Mesendoderm (in vitro differentiated cells): ENCODE measurements at regions not wholly inside any gene's neighbourhood (a gene's known extent, or its start where the extent isn't known, plus 50 kb on each side); places are given as distances from the start of the nearest gene placed in this dataset.

Experiments
- DNase-seq: peaks from one replicate; pipeline ENCODE4 v3.0.0; 2013
- H2AK5ac ChIP-seq: 2 replicates; pipeline ENCODE4 v1.6.1; 2013; ENCODE audit warnings: low read length, inconsistent platforms
- H2BK120ac ChIP-seq: 2 replicates; pipeline ENCODE4 v1.6.1; 2013; ENCODE audit warnings: low read depth, mild to moderate bottlenecking, low read length, moderate library complexity, mixed read lengths
- H2BK15ac ChIP-seq: replicated peaks from 2 replicates; pipeline ENCODE4 v1.6.1; 2013; ENCODE audit warnings: low read depth, mild to moderate bottlenecking, moderate library complexity
- H2BK5ac ChIP-seq: 2 replicates; pipeline ENCODE4 v1.6.1; 2013; ENCODE audit warnings: low read length, inconsistent platforms
- H3K18ac ChIP-seq: 2 replicates; pipeline ENCODE4 v1.6.1; 2013; ENCODE audit warnings: mild to moderate bottlenecking, low read length, mixed read lengths
- H3K23ac ChIP-seq: one replicate; pipeline ENCODE4 v1.6.1; 2013; ENCODE audit warnings: low read length
- H3K27ac ChIP-seq: 2 replicates; pipeline ENCODE4 v1.5.1; 2013; ENCODE audit warnings: low read depth, mild to moderate bottlenecking, inconsistent platforms, low read length, moderate library complexity
- H3K27me3 ChIP-seq: 2 replicates; pipeline ENCODE4 v1.6.1; 2013; ENCODE audit warnings: low read length, control low read depth, mild to moderate bottlenecking, inconsistent platforms; ENCODE audit not compliant: insufficient read depth, poor library complexity
- H3K36me3 ChIP-seq: 2 replicates; pipeline ENCODE4 v1.6.1; 2013; ENCODE audit warnings: low read length, inconsistent platforms; ENCODE audit not compliant: control insufficient read depth, insufficient read depth
- H3K4ac ChIP-seq: one replicate; pipeline ENCODE4 v1.6.1; 2013; ENCODE audit warnings: low read depth, mild to moderate bottlenecking, low read length, moderate library complexity
- H3K4me1 ChIP-seq: 2 replicates; pipeline ENCODE4 v1.6.1; 2013; ENCODE audit warnings: low read depth, low read length, inconsistent platforms; ENCODE audit not compliant: control insufficient read depth
- H3K4me2 ChIP-seq: 2 replicates; pipeline ENCODE4 v1.6.1; 2013; ENCODE audit warnings: low read length
- H3K4me3 ChIP-seq: 2 replicates; pipeline ENCODE4 v1.5.1; 2013; ENCODE audit warnings: mild to moderate bottlenecking, low read length
- H3K56ac ChIP-seq: one replicate; pipeline ENCODE4 v1.6.1; 2013; ENCODE audit warnings: low read length
- H3K79me1 ChIP-seq: 2 replicates; pipeline ENCODE4 v1.6.1; 2013; ENCODE audit warnings: low read length, inconsistent platforms
- H3K79me2 ChIP-seq: 2 replicates; pipeline ENCODE4 v1.6.1; 2013; ENCODE audit warnings: mild to moderate bottlenecking, low read length; ENCODE audit not compliant: control insufficient read depth, insufficient read depth
- H3K9ac ChIP-seq: 2 replicates; pipeline ENCODE4 v1.6.1; 2013; ENCODE audit warnings: low read length, inconsistent platforms
- H4K5ac ChIP-seq: one replicate; pipeline ENCODE4 v1.6.1; 2013; ENCODE audit warnings: low read length
- H4K8ac ChIP-seq: one replicate; pipeline ENCODE4 v1.6.1; 2013; ENCODE audit warnings: low read depth, mild to moderate bottlenecking, control low read depth, low read length, moderate library complexity
- WGBS: extraction: QIAGEN DNeasy Blood & Tissue Kit; methylation state at CpG from one replicate; pipeline ENCODE4 v1.1.7; 2013; ENCODE audit warnings: low lambda C conversion rate, missing lambda C conversion rate; ENCODE audit not compliant: insufficient coverage; ENCODE audit errors: extremely low coverage; 5-methylcytosine and 5-hydroxymethylcytosine counted together

- Histone ChIP-seq H3K4ac (no peak overlapping the region), H2BK120ac (no peak overlapping the region), H3K79me1 (no peaks in the 10 kb centered on the region), H3K79me2 (no peaks in the 10 kb centered on the region), H3K23ac (no peak overlapping the region), H3K27me3 (no peaks in the 10 kb centered on the region), H3K4me3 (no peak overlapping the region), H4K8ac (no peak overlapping the region), H3K4me2 (no peak overlapping the region), H3K9ac (no peak overlapping the region), H3K18ac (no peak overlapping the region), H3K4me1 (no peaks in the 10 kb centered on the region), H2AK5ac (no peak overlapping the region), H3K56ac (no peak overlapping the region), H3K36me3 (no peaks in the 10 kb centered on the region), H4K5ac (no peak overlapping the region), H2BK15ac (no peak overlapping the region), H3K27ac (no peak overlapping the region), H2BK5ac (no peak overlapping the region)
- WGBS = no CpG with 5 or more reads among the region's 16 CpGs
- no peak for DNase-seq
Measured at GRCh38 chr11:70732881-70733196, 334.5 kb downstream of the CTTN start.

GRCh38 chr11:70733327-70734325, 335.3 kb downstream of the CTTN start:
- Histone ChIP-seq H3K4me1 (no peaks in the 10 kb centered on the region), H3K18ac (no peak overlapping the region), H2BK5ac (no peak overlapping the region), H3K4me2 (no peak overlapping the region), H2AK5ac (no peak overlapping the region), H3K23ac (no peak overlapping the region), H3K79me1 (no peaks in the 10 kb centered on the region), H2BK15ac (no peak overlapping the region), H3K4me3 (no peak overlapping the region), H4K5ac (no peak overlapping the region), H2BK120ac (no peak overlapping the region), H3K27me3 (no peaks in the 10 kb centered on the region), H3K56ac (no peak overlapping the region), H3K36me3 (no peaks in the 10 kb centered on the region), H3K9ac (no peak overlapping the region), H3K4ac (no peak overlapping the region), H3K79me2 (no peaks in the 10 kb centered on the region), H4K8ac (no peak overlapping the region), H3K27ac (no peak overlapping the region)
- WGBS = no CpG with 5 or more reads among the region's 21 CpGs
- no peak for DNase-seq

- Histone ChIP-seq H3K18ac (no peak overlapping the region), H3K27me3 (no peaks in the 10 kb centered on the region), H2AK5ac (no peak overlapping the region), H3K79me2 (no peaks in the 10 kb centered on the region), H4K5ac (no peak overlapping the region), H3K36me3 (no peaks in the 10 kb centered on the region), H2BK120ac (no peak overlapping the region), H3K4ac (no peak overlapping the region), H3K23ac (no peak overlapping the region), H4K8ac (no peak overlapping the region), H3K4me3 (no peak overlapping the region), H3K9ac (no peak overlapping the region), H3K27ac (no peak overlapping the region), H2BK15ac (no peak overlapping the region), H3K4me2 (no peak overlapping the region), H3K79me1 (no peaks in the 10 kb centered on the region), H3K4me1 (no peaks in the 10 kb centered on the region), H2BK5ac (no peak overlapping the region), H3K56ac (no peak overlapping the region)
- WGBS = no CpG with 5 or more reads among the region's 8 CpGs
- DNase-seq = no peak
Measured at GRCh38 chr11:70734379-70734778, 336.1 kb downstream of the CTTN start.

- Histone ChIP-seq H3K27me3 (no peaks in the 10 kb centered on the region), H3K23ac (no peak overlapping the region), H4K8ac (no peak overlapping the region), H2AK5ac (no peak overlapping the region), H3K56ac (no peak overlapping the region), H3K79me1 (no peaks in the 10 kb centered on the region), H3K79me2 (no peaks in the 10 kb centered on the region), H3K9ac (no peak overlapping the region), H4K5ac (no peak overlapping the region), H3K18ac (no peak overlapping the region), H2BK15ac (no peak overlapping the region), H2BK5ac (no peak overlapping the region), H3K4me1 (no peaks in the 10 kb centered on the region), H3K4me3 (no peak overlapping the region), H2BK120ac (no peak overlapping the region), H3K36me3 (no peaks in the 10 kb centered on the region), H3K4me2 (no peak overlapping the region), H3K27ac (no peak overlapping the region), H3K4ac (no peak overlapping the region)
- no CpG with 5 or more reads among the region's 15 CpGs for WGBS
- no peak for DNase-seq
Measured at GRCh38 chr11:70734911-70735310, 336.6 kb downstream of the CTTN start.

- Histone ChIP-seq H3K79me1 (no peaks in the 10 kb centered on the region), H2AK5ac (no peak overlapping the region), H3K27ac (no peak overlapping the region), H2BK5ac (no peak overlapping the region), H3K36me3 (no peaks in the 10 kb centered on the region), H3K4me3 (no peak overlapping the region), H3K18ac (no peak overlapping the region), H3K4me1 (no peaks in the 10 kb centered on the region), H3K4me2 (no peak overlapping the region), H2BK120ac (no peak overlapping the region), H4K5ac (no peak overlapping the region), H3K56ac (no peak overlapping the region), H3K79me2 (no peaks in the 10 kb centered on the region), H3K23ac (no peak overlapping the region), H3K9ac (no peak overlapping the region), H3K4ac (no peak overlapping the region), H2BK15ac (no peak overlapping the region), H4K8ac (no peak overlapping the region), H3K27me3 (no peaks in the 10 kb centered on the region)
- DNase-seq = no peak
- no CpG with 5 or more reads among the region's 7 CpGs for WGBS
Measured at GRCh38 chr11:70735976-70736375, 337.6 kb downstream of the CTTN start.

- Histone ChIP-seq H4K5ac (no peak overlapping the region), H2BK15ac (no peak overlapping the region), H3K27me3 (no peaks in the 10 kb centered on the region), H4K8ac (no peak overlapping the region), H3K4ac (no peak overlapping the region), H3K79me2 (no peaks in the 10 kb centered on the region), H3K4me1 (no peaks in the 10 kb centered on the region), H2AK5ac (no peak overlapping the region), H3K56ac (no peak overlapping the region), H3K36me3 (no peaks in the 10 kb centered on the region), H3K27ac (no peak overlapping the region), H3K4me3 (no peak overlapping the region), H3K9ac (no peak overlapping the region), H3K18ac (no peak overlapping the region), H3K4me2 (no peak overlapping the region), H2BK5ac (no peak overlapping the region), H2BK120ac (no peak overlapping the region), H3K79me1 (no peaks in the 10 kb centered on the region), H3K23ac (no peak overlapping the region)
- DNase-seq = no peak
- no CpG with 5 or more reads among the region's 9 CpGs for WGBS
Measured at GRCh38 chr11:70736461-70736860, 338.1 kb downstream of the CTTN start.
